WI38 (cell line): ENCODE measurements at regions not wholly inside any gene's neighbourhood (a gene's known extent, or its start where the extent isn't known, plus 50 kb on each side); places are given as distances from the start of the nearest gene placed in this dataset.

ENCODE experiments used
- H3K4me3 ChIP-seq: 2 replicates; pipeline ENCODE4 v1.5.1; 2011; ENCODE audit warnings: low read depth, mild to moderate bottlenecking, control low read depth, low read length
- CTCF ChIP-seq: IDR thresholded peaks from 2 replicates; pipeline ENCODE4 v1.5.1; 2012; ENCODE audit warnings: low read depth, mild to moderate bottlenecking, control low read depth, low read length

- H3K4me3 ChIP-seq, result no peak overlapping the region
- no peak for TF ChIP-seq CTCF
These were observed 120.9 kb upstream of the DCC start for GRCh38 chr18:52219102-52219501.

GRCh38 chr18:52220062-52220591 is 119.9 kb upstream of the DCC start:
- TF ChIP-seq CTCF, result no peak
- no peak overlapping the region for H3K4me3 ChIP-seq

- H3K4me3 ChIP-seq, result no peak overlapping the region
- TF ChIP-seq CTCF, result no peak
These were observed 117.8 kb upstream of the DCC start for GRCh38 chr18:52222211-52222610.

- no peak overlapping the region for H3K4me3 ChIP-seq
These were observed 112.5 kb upstream of the DCC start for GRCh38 chr18:52227536-52227935.

GRCh38 chr18:52228166-52228565 is 111.8 kb upstream of the DCC start:
- H3K4me3 ChIP-seq, result no peak overlapping the region
- no peak for TF ChIP-seq CTCF

More at GRCh38 chr18:52227536-52227935, 112.5 kb upstream of the DCC start:
- no peak for TF ChIP-seq CTCF

- H3K4me3 ChIP-seq, result no peak overlapping the region
- TF ChIP-seq CTCF, result no peak
These were observed 103.9 kb upstream of the DCC start for GRCh38 chr18:52236131-52236530.

GRCh38 chr18:52237551-52237950 is 102.4 kb upstream of the DCC start:
- TF ChIP-seq CTCF, result no peak

More at GRCh38 chr18:52237551-52237950, 102.4 kb upstream of the DCC start:
- H3K4me3 ChIP-seq, result no peak overlapping the region
